Esophagus muscularis mucosa (tissue), 3 donors: ENCODE measurements at regions not wholly inside any gene's neighbourhood (a gene's known extent, or its start where the extent isn't known, plus 50 kb on each side); places are given as distances from the start of the nearest gene placed in this dataset.

Experiments
- CTCF ChIP-seq, 3 experiments: fragments of 200-600 bp in 2 of 3; fragments of 450-650 bp in 1 of 3; sonication (generic) in 2 of 3; IDR thresholded peaks; one replicate each; pipeline ENCODE4 v1.5.1; 2017 to 2019; ENCODE audit warnings: antibody characterized with exemption in 3 of 3, mild to moderate bottlenecking in 2 of 3, moderate library complexity in 1 of 3
- POLR2AphosphoS5 ChIP-seq, 2 donors: sonication (generic); formaldehyde crosslinking; IDR thresholded peaks; one replicate each; pipeline ENCODE4 v1.6.1; 2017; ENCODE audit warnings: antibody characterized with exemption in 2 of 2

- TF ChIP-seq CTCF (IDR thresholded peaks at IDR 0.05) (no peak), POLR2AphosphoS5 (IDR thresholded peaks at IDR 0.05) (no peak)
These were observed 117.1 kb upstream of the ZNF644 start for GRCh38 chr1:91138959-91139358.
